Hepatic stellate cell (primary cell): ENCODE measurements at regions not wholly inside any gene's neighbourhood (a gene's known extent, or its start where the extent isn't known, plus 50 kb on each side); places are given as distances from the start of the nearest gene placed in this dataset.

Experiments
- DNase-seq: peaks from one replicate; pipeline ENCODE4 v3.0.0; 2011; ENCODE audit warnings: low spot score

- DNase-seq, result no peak
These were observed 983.6 kb downstream of the FLRT2 start for GRCh38 chr14:86513564-86513963.

- no peak for DNase-seq
These were observed 983.1 kb downstream of the FLRT2 start for GRCh38 chr14:86513056-86513455.

- no peak for DNase-seq
These were observed 980.5 kb downstream of the FLRT2 start for GRCh38 chr14:86510491-86510890.

GRCh38 chr14:86505808-86506207 lies 975.9 kb downstream of the FLRT2 start:
- no peak for DNase-seq

- no peak for DNase-seq
These were observed 971.7 kb downstream of the FLRT2 start for GRCh38 chr14:86501611-86502010.

- DNase-seq, result no peak
These were observed 961.8 kb downstream of the FLRT2 start for GRCh38 chr14:86491743-86492142.

- no peak for DNase-seq
These were observed 951.2 kb downstream of the FLRT2 start for GRCh38 chr14:86481104-86481503.

- no peak for DNase-seq
These were observed 934.4 kb downstream of the FLRT2 start for GRCh38 chr14:86464341-86464740.

- no peak for DNase-seq
These were observed 932.3 kb downstream of the FLRT2 start for GRCh38 chr14:86462193-86462753.

GRCh38 chr14:86457481-86458135 lies 927.7 kb downstream of the FLRT2 start:
- no peak for DNase-seq

- DNase-seq, result no peak
These were observed 920.1 kb downstream of the FLRT2 start for GRCh38 chr14:86450085-86450484.

GRCh38 chr14:86442135-86442534 lies 912.2 kb downstream of the FLRT2 start:
- DNase-seq, result no peak

GRCh38 chr14:86430853-86431252 lies 900.9 kb downstream of the FLRT2 start:
- no peak for DNase-seq

- DNase-seq, result no peak
These were observed 893.3 kb downstream of the FLRT2 start for GRCh38 chr14:86423214-86423613.

- no peak for DNase-seq
These were observed 890.2 kb downstream of the FLRT2 start for GRCh38 chr14:86420131-86420530.

- DNase-seq, result no peak
These were observed 884.2 kb downstream of the FLRT2 start for GRCh38 chr14:86414146-86414545.

GRCh38 chr14:86404989-86405649 lies 875.2 kb downstream of the FLRT2 start:
- no peak for DNase-seq

GRCh38 chr14:86404425-86404824 lies 874.5 kb downstream of the FLRT2 start:
- DNase-seq, result no peak

- DNase-seq, result no peak
These were observed 872.6 kb downstream of the FLRT2 start for GRCh38 chr14:86402545-86402944.

GRCh38 chr14:86391085-86391484 lies 861.1 kb downstream of the FLRT2 start:
- no peak for DNase-seq

- no peak for DNase-seq
These were observed 858.3 kb downstream of the FLRT2 start for GRCh38 chr14:86388216-86388615.

GRCh38 chr14:86373886-86374285 lies 843.9 kb downstream of the FLRT2 start:
- DNase-seq, result no peak

- no peak for DNase-seq
These were observed 842.5 kb downstream of the FLRT2 start for GRCh38 chr14:86372402-86372801.

- no peak for DNase-seq
These were observed 834.7 kb downstream of the FLRT2 start for GRCh38 chr14:86364634-86365033.
